GM12878 (cell line): ENCODE measurements at regions not wholly inside any gene's neighbourhood (a gene's known extent, or its start where the extent isn't known, plus 50 kb on each side); places are given as distances from the start of the nearest gene placed in this dataset.

Source experiments
- ATAC-seq: fragments of 200-7000 bp; cut with Tn5 transposase; 3 replicates; pipeline ENCODE4 v1.9.1; 2020; ENCODE audit warnings: mild to moderate bottlenecking, moderate library complexity
- BruUV-seq: library from RNA; stranded (reverse); fragments of 400-500 nt; replicated peaks from 2 replicates; lab custom pipeline; 2021; lab: Mats Ljungman, UMichigan
- CTCF ChIA-PET: fragments of 300-600 bp; sonication (Branson Sonifier 250); formaldehyde crosslinking; extraction: SDS; loops from one replicate; lab custom pipeline; 2021; ENCODE audit warnings: inconsistent platforms; lab: Yijun Ruan, JAX
- POLR2A ChIA-PET: fragments of 350-600 bp; formaldehyde crosslinking; extraction: SDS; loops from one replicate; lab custom pipeline; 2021; ENCODE audit warnings: inconsistent platforms; lab: Charles Lee
- RAD21 ChIA-PET: fragments of 300-600 bp; sonication (Branson Sonifier 250); formaldehyde crosslinking; loops from one replicate; lab custom pipeline; 2023; ENCODE audit warnings: antibody characterized with exemption; ENCODE audit not compliant: unreplicated experiment; lab: Charles Lee
- SMC1A ChIA-PET: fragments of 300-600 bp; sonication (Branson Sonifier 250); formaldehyde crosslinking; loops from one replicate; lab custom pipeline; 2023; ENCODE audit not compliant: unreplicated experiment, uncharacterized antibody; lab: Charles Lee
- DNase-seq: peaks from one replicate; pipeline ENCODE4 v3.0.0-alpha.2; 2011; ENCODE audit warnings: low read depth, low spot score
- FAIRE-seq: peaks from 3 replicates; lab custom pipeline; 2011; peaks lifted over from hg19 to GRCh38; lab: Jason Lieb, UNC
- H2AFZ ChIP-seq: 2 replicates; pipeline ENCODE4 v1.6.0; 2011; ENCODE audit warnings: low read depth, low read length, control low read depth; ENCODE audit not compliant: control insufficient read depth
- H3K27ac ChIP-seq: 2 replicates; pipeline ENCODE4 v1.5.1; 2011; ENCODE audit warnings: control low read depth; ENCODE audit not compliant: control insufficient read depth, insufficient read depth
- H3K27me3 ChIP-seq, 2 experiments: replicated peaks in 1 of 2; 2 replicates each; pipeline versions ENCODE4 v1.6.0 to v1.6.1; 2011; ENCODE audit warnings: low read length in 1 of 2; ENCODE audit not compliant: control insufficient read depth in 2 of 2, insufficient read depth in 2 of 2
- H3K36me3 ChIP-seq, 2 experiments: 2 replicates each; pipeline ENCODE4 v1.5.1; 2011; ENCODE audit warnings: low read length in 1 of 2; ENCODE audit not compliant: control insufficient read depth in 2 of 2, insufficient read depth in 2 of 2
- H3K4me1 ChIP-seq: 2 replicates; pipeline ENCODE4 v1.6.1; 2011; ENCODE audit warnings: mild to moderate bottlenecking, low read length, moderate library complexity, mixed read lengths; ENCODE audit not compliant: control insufficient read depth, insufficient read depth
- H3K4me2 ChIP-seq: 2 replicates; pipeline ENCODE4 v1.6.0; 2011; ENCODE audit warnings: control low read depth; ENCODE audit not compliant: control insufficient read depth, insufficient read depth
- H3K4me3 ChIP-seq: fragments of 200-600 bp; sonication (generic); 2 replicates; pipeline ENCODE4 v1.5.1; 2016
- H3K79me2 ChIP-seq: 2 replicates; pipeline ENCODE4 v1.6.0; 2011; ENCODE audit warnings: low read length; ENCODE audit not compliant: control insufficient read depth, insufficient read depth
- H3K9ac ChIP-seq: 2 replicates; pipeline ENCODE4 v1.8.0; 2011; ENCODE audit warnings: low read length, control low read depth, mixed read lengths; ENCODE audit not compliant: control insufficient read depth, insufficient read depth
- H3K9me3 ChIP-seq: replicated peaks from 3 replicates; pipeline ENCODE4 v1.5.1; 2011; ENCODE audit warnings: mild to moderate bottlenecking, low read length; ENCODE audit not compliant: control insufficient read depth, insufficient read depth
- H4K20me1 ChIP-seq: 2 replicates; pipeline ENCODE4 v1.6.0; 2011; ENCODE audit not compliant: control insufficient read depth, insufficient read depth
- CHD2 ChIP-seq: IDR thresholded peaks from 2 replicates; pipeline ENCODE4 v1.6.1; 2011; ENCODE audit warnings: low read depth, low read length, improper control_type of control experiment, borderline replicate concordance
- CHD4 ChIP-seq: fragments of 200-600 bp; sonication (generic); IDR thresholded peaks from 2 replicates; pipeline ENCODE4 v1.6.1; 2016; ENCODE audit warnings: mild to moderate bottlenecking
- ETV6 ChIP-seq, 2 experiments: fragments of 450-650 bp in 1 of 2; IDR thresholded peaks in 1 of 2; conservative IDR thresholded peaks in 1 of 2; 2 replicates each; pipeline ENCODE4 v1.6.1; 2014; ENCODE audit warnings: antibody characterized with exemption in 1 of 2, borderline replicate concordance in 1 of 2, low read depth in 1 of 2, mild to moderate bottlenecking in 1 of 2, moderate library complexity in 1 of 2
- MYB ChIP-seq: fragments of 150-350 bp; IDR thresholded peaks from 2 replicates; pipeline ENCODE4 v1.6.1; 2014; ENCODE audit warnings: mild to moderate bottlenecking, low read depth, low read length, borderline replicate concordance
- MYC ChIP-seq: IDR thresholded peaks from 2 replicates; pipeline ENCODE4 v1.6.1; 2011; ENCODE audit warnings: mild to moderate bottlenecking, low read length, moderate library complexity, inconsistent platforms; ENCODE audit not compliant: insufficient read depth, insufficient replicate concordance, insufficient read length, severe bottlenecking
- WGBS: methylation state at CpG from one replicate; pipeline ENCODE4 v1.1.6; 2016; ENCODE audit warnings: low lambda C conversion rate; ENCODE audit not compliant: insufficient replicate concordance, insufficient coverage; ENCODE audit errors: missing lambda C conversion rate; 5-methylcytosine and 5-hydroxymethylcytosine counted together
- in situ Hi-C: fragments of 300-500 bp; cut with MboI; formaldehyde crosslinking; loops from 9 replicates; pipeline ENCODE4 v1.14.3; 2018; ENCODE audit warnings: mixed read lengths
- intact Hi-C: fragments of 100-400 bp; cut with micrococcal nuclease; formaldehyde crosslinking; loops from one replicate; pipeline ENCODE4 v1.14.2; 2022; ENCODE audit not compliant: unreplicated experiment
- TF ChIP-seq, protein P1 (sequence below): IDR thresholded peaks from 2 replicates; pipeline ENCODE4 v1.6.1; 2011; ENCODE audit warnings: borderline replicate concordance, low read depth, mild to moderate bottlenecking, moderate library complexity, mixed read lengths, low read length; ENCODE audit not compliant: insufficient read depth; ENCODE audit errors: extremely low read length

GRCh38 chr12:123054371-123054770, 73.9 kb downstream of the ARL6IP4 start (continued):
- TF ChIP-seq, protein P1, sequence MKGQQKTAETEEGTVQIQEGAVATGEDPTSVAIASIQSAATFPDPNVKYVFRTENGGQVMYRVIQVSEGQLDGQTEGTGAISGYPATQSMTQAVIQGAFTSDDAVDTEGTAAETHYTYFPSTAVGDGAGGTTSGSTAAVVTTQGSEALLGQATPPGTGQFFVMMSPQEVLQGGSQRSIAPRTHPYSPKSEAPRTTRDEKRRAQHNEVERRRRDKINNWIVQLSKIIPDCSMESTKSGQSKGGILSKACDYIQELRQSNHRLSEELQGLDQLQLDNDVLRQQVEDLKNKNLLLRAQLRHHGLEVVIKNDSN, result no peak
- TF ChIP-seq ETV6 (conservative IDR thresholded peaks at IDR 0.05 in 1 of 2, IDR thresholded peaks at IDR 0.05 in 1 of 2; ENCODE audit: borderline replicate concordance in 1 of 2, low read depth in 1 of 2), result no peak
- TF ChIP-seq, all 136 proteins: peak for 0

- DNase-seq, result no peak
- POLR2A ChIA-PET, result no interaction called here
- no peak overlapping the region for H3K27ac ChIP-seq
- SMC1A ChIA-PET, result no interaction called here
- TF ChIP-seq CHD4, result no peak
- TF ChIP-seq MYC, result no peak
- TF ChIP-seq CHD2, result no peak
- TF ChIP-seq MYB, result no peak
- RAD21 ChIA-PET, result no interaction called here
- no peak overlapping the region for H3K4me2 ChIP-seq
- H3K4me1 ChIP-seq, result no peaks in the 10 kb centered on the region
- H3K79me2 ChIP-seq, result no peaks in the 10 kb centered on the region
- H4K20me1 ChIP-seq, result no peaks in the 10 kb centered on the region
- no peaks in the 10 kb centered on the region for H3K36me3 ChIP-seq
- WGBS, result 51% methylated on average over 3 of the region's 3 CpGs
- no peak overlapping the region for H2AFZ ChIP-seq
- CTCF ChIA-PET, result no interaction called here
- in situ Hi-C loops (no loop called here), intact Hi-C loops (no loop called here)
- no peak for FAIRE-seq
- no peak overlapping the region for H3K9ac ChIP-seq
- no peak for ATAC-seq
- H3K9me3 ChIP-seq, result no peaks in the 10 kb centered on the region
- no peak overlapping the region for H3K4me3 ChIP-seq
- no peaks in the 10 kb centered on the region for H3K27me3 ChIP-seq
- BruUV-seq, result no TSS peak
Measured at GRCh38 chr12:123051556-123051955, 71.1 kb downstream of the ARL6IP4 start.
